Gastrocnemius medialis (tissue), 4 donors: ENCODE measurements at regions not wholly inside any gene's neighbourhood (a gene's known extent, or its start where the extent isn't known, plus 50 kb on each side); places are given as distances from the start of the nearest gene placed in this dataset.

Source experiments
- ATAC-seq, 2 donors: fragments of 150-250 bp; one replicate each; pipeline ENCODE4 v1.9.1; 2016
- DNase-seq, 2 donors: peaks; one replicate each; pipeline ENCODE4 v3.0.0-alpha.2; 2019
- H3K27ac ChIP-seq, 4 donors: fragments of 200-600 bp; sonication (generic); 1 replicate in 1 of 4; 2 replicates in 3 of 4; pipeline ENCODE4 v1.5.1; 2016 to 2018; ENCODE audit warnings: mild to moderate bottlenecking in 2 of 4, moderate library complexity in 1 of 4
- H3K27me3 ChIP-seq, 3 donors: fragments of 200-600 bp; sonication (generic) in 2 of 3; 1 replicate in 1 of 3; 2 replicates in 2 of 3; pipeline versions ENCODE4 v1.5.1 to v1.6.0; 2016 to 2019; ENCODE audit warnings: mild to moderate bottlenecking in 1 of 3, moderate library complexity in 1 of 3
- H3K36me3 ChIP-seq, 2 donors: fragments of 200-600 bp; sonication (generic) in 1 of 2; one replicate each; pipeline ENCODE4 v1.5.1; 2017 to 2018
- H3K4me1 ChIP-seq, 2 donors: fragments of 200-600 bp; sonication (generic) in 1 of 2; one replicate each; pipeline ENCODE4 v1.5.1; 2016 to 2017; ENCODE audit warnings: mild to moderate bottlenecking in 2 of 2
- H3K4me3 ChIP-seq, 4 donors: fragments of 200-600 bp; sonication (generic) in 3 of 4; 1 replicate in 1 of 4; 2 replicates in 3 of 4; pipeline ENCODE4 v1.5.1; 2016 to 2019; ENCODE audit warnings: mild to moderate bottlenecking in 2 of 4
- H3K9me3 ChIP-seq, 3 donors: fragments of 200-600 bp; sonication (generic) in 2 of 3; 1 replicate in 1 of 3; 2 replicates in 2 of 3; pipeline ENCODE4 v1.5.1; 2016 to 2019
- POLR2A ChIP-seq, 2 donors: fragments of 450-650 bp; IDR thresholded peaks; one replicate each; pipeline ENCODE4 v1.6.1; 2017; ENCODE audit warnings: antibody characterized with exemption in 2 of 2, mild to moderate bottlenecking in 2 of 2, moderate library complexity in 2 of 2
- in situ Hi-C, 4 donors: fragments of 200-750 bp; cut with MboI; loops; one replicate each; pipeline versions ENCODE4 v1.15.0 to v1.8.0; 2017; ENCODE audit warnings: low sequenced_read_pairs in 4 of 4
- intact Hi-C: fragments of 100-400 bp; cut with DNase I; formaldehyde crosslinking; loops from one replicate; pipeline ENCODE4 v1.15.1; 2023; ENCODE audit warnings: low total_unique reads
- TF ChIP-seq, protein P1 (sequence below), 5 experiments: fragments of 450-650 bp in 3 of 5; fragments of 200-600 bp in 2 of 5; sonication (generic) in 2 of 5; IDR thresholded peaks in 4 of 5; conservative IDR thresholded peaks in 1 of 5; 1 replicate in 4 of 5; 2 replicates in 1 of 5; pipeline ENCODE4 v1.5.1; 2016 to 2019; ENCODE audit warnings: antibody characterized with exemption in 5 of 5, mild to moderate bottlenecking in 3 of 5, moderate library complexity in 3 of 5

DNA sequence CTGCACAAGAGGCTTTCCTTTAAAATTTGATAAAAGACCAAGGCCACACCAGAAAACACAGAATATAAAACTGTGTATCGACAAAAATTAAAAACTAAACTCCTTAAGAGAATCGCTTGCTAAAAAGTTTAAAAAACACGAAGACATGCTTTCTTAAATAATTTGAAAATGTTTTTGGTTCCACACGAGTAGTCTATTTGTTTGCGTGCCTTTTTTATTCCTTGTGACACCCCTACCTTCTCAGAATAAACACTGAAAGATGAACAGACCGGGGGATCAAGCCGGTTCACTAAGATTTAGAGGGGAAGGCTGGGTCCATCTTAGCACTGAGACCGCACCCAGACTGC, 256.4 kb upstream of the STARD13 start:
- no peak for DNase-seq
- Histone ChIP-seq H3K27ac (peak overlapping the region; percentile 85 to 99 (median 96)), H3K9me3 (no peaks in the 10 kb centered on the region), H3K4me3 (peak overlapping the region; percentile 50 to 80 (median 68)), H3K4me1 (peaks cover 30% of the 10 kb centered on the region in 2 donors), H3K36me3 (no peaks in the 10 kb centered on the region), H3K27me3 (no peaks in the 10 kb centered on the region)
- in situ Hi-C loops, result loop anchor here in 3 of 4 donors (10.0 to 25.0 kb wide), 3 partner anchors 183 to 955 kb away; partner anchors contain the start of gene PDS5B (in 2 of the 3)
- peak; percentile 33 to 42 for ATAC-seq
- no peak for TF ChIP-seq POLR2A (IDR thresholded peaks at IDR 0.05)
- TF ChIP-seq, protein P1, sequence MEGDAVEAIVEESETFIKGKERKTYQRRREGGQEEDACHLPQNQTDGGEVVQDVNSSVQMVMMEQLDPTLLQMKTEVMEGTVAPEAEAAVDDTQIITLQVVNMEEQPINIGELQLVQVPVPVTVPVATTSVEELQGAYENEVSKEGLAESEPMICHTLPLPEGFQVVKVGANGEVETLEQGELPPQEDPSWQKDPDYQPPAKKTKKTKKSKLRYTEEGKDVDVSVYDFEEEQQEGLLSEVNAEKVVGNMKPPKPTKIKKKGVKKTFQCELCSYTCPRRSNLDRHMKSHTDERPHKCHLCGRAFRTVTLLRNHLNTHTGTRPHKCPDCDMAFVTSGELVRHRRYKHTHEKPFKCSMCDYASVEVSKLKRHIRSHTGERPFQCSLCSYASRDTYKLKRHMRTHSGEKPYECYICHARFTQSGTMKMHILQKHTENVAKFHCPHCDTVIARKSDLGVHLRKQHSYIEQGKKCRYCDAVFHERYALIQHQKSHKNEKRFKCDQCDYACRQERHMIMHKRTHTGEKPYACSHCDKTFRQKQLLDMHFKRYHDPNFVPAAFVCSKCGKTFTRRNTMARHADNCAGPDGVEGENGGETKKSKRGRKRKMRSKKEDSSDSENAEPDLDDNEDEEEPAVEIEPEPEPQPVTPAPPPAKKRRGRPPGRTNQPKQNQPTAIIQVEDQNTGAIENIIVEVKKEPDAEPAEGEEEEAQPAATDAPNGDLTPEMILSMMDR (IDR thresholded peaks at IDR 0.05 in 4 of 5, conservative IDR thresholded peaks at IDR 0.05 in 1 of 5), result no peak
- intact Hi-C loops, result loop anchor here (1.0 to 10.0 kb wide), 11 partner anchors 101 to 1403 kb away; partner anchors contain the start of genes N4BP2L2, NBEA, PDS5B and STARD13

- in situ Hi-C loops, result loop anchor here in 3 of 4 donors (10.0 to 25.0 kb wide), 3 partner anchors 182 to 955 kb away; partner anchors contain the start of gene PDS5B (in 2 of the 3)
- ATAC-seq (peak; percentile 92 to 95), DNase-seq (peak; percentile 96 to 98)
- H3K9me3 ChIP-seq, result no peaks in the 10 kb centered on the region
- peak; percentile 42 to 72 for TF ChIP-seq POLR2A (IDR thresholded peaks at IDR 0.05)
- TF ChIP-seq, protein P1 (IDR thresholded peaks at IDR 0.05 in 4 of 5, conservative IDR thresholded peaks at IDR 0.05 in 1 of 5), result peak; percentile 87 to 93 (median 92)
- peaks cover 27 to 30% of the 10 kb centered on the region in 2 donors for H3K4me1 ChIP-seq
- H3K27ac ChIP-seq, result peak overlapping the region; percentile 85 to 99 (median 96)
- intact Hi-C loops, result loop anchor here (1.0 to 10.0 kb wide), 12 partner anchors 100 to 1402 kb away; partner anchors contain the start of genes N4BP2L2, NBEA, PDS5B and STARD13
- no peaks in the 10 kb centered on the region for H3K36me3 ChIP-seq
- peak overlapping the region; percentile 50 to 80 (median 70) for H3K4me3 ChIP-seq
- no peaks in the 10 kb centered on the region for H3K27me3 ChIP-seq
These were observed 256.9 kb upstream of the STARD13 start for GRCh38 chr13:33542309-33543088.

DNA sequence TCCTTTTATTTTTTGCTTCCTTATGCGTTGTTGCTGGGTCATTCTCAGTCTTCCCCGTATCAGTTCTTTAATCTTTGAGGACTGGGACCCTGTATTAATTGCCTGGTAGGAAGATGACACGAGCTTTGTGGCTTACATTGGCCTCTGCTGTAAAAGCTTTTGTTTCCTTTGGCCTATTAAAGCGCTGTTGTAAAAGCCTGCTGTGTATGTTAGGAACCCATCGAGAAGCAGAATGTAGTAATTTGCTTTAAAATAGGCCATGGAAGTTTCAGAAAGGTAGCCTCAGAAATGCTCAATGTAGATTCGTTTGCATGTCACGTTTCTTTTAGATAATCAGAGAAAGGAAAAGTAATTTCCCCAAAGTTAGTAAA, 257.5 kb upstream of the STARD13 start:
- Histone ChIP-seq H3K4me3 (peak overlapping the region; percentile 50 to 80 (median 70)), H3K27ac (peak overlapping the region; percentile 85 to 99 (median 96)), H3K4me1 (peaks cover 27 to 30% of the 10 kb centered on the region in 2 donors), H3K36me3 (no peaks in the 10 kb centered on the region), H3K9me3 (no peaks in the 10 kb centered on the region), H3K27me3 (no peaks in the 10 kb centered on the region)
- TF ChIP-seq POLR2A (IDR thresholded peaks at IDR 0.05), result no peak
- TF ChIP-seq, protein P1 (IDR thresholded peaks at IDR 0.05 in 4 of 5, conservative IDR thresholded peaks at IDR 0.05 in 1 of 5), result no peak
- ATAC-seq (peak; percentile 8 to 21), DNase-seq (no peak)
- in situ Hi-C loops, result loop anchor here in 3 of 4 donors (10.0 to 25.0 kb wide), 3 partner anchors 182 to 956 kb away; partner anchors contain the start of gene PDS5B (in 2 of the 3)
- intact Hi-C loops, result loop anchor here (1.0 to 10.0 kb wide), 9 partner anchors 100 to 1402 kb away; partner anchors contain the start of genes N4BP2L2 and NBEA

- no peaks in the 10 kb centered on the region for H3K9me3 ChIP-seq
- intact Hi-C loops, result loop anchor here (1.0 to 10.0 kb wide), 9 partner anchors 99 to 1401 kb away; partner anchors contain the start of genes N4BP2L2 and NBEA
- H3K27me3 ChIP-seq, result no peaks in the 10 kb centered on the region
- peaks cover 27 to 30% of the 10 kb centered on the region in 2 donors for H3K4me1 ChIP-seq
- H3K27ac ChIP-seq, result peak overlapping the region; percentile 85 to 99 (median 96)
- TF ChIP-seq POLR2A (IDR thresholded peaks at IDR 0.05), result no peak
- TF ChIP-seq, protein P1 (IDR thresholded peaks at IDR 0.05 in 4 of 5, conservative IDR thresholded peaks at IDR 0.05 in 1 of 5), result no peak
- peak overlapping the region; percentile 50 to 80 (median 70) for H3K4me3 ChIP-seq
- no peak for ATAC-seq
- no peak for DNase-seq
- in situ Hi-C loops, result loop anchor here in 3 of 4 donors (10.0 to 25.0 kb wide), 3 partner anchors 181 to 956 kb away; partner anchors contain the start of gene PDS5B (in 2 of the 3)
- no peaks in the 10 kb centered on the region for H3K36me3 ChIP-seq
These were observed 258.2 kb upstream of the STARD13 start for GRCh38 chr13:33543631-33544265.
